Fibroblast of skin of right quadriceps (primary cell): ENCODE measurements at regions not wholly inside any gene's neighbourhood (a gene's known extent, or its start where the extent isn't known, plus 50 kb on each side); places are given as distances from the start of the nearest gene placed in this dataset.

ENCODE experiments used
- DNase-seq: peaks from one replicate; pipeline ENCODE4 v3.0.0-alpha.2; 2013

DNA sequence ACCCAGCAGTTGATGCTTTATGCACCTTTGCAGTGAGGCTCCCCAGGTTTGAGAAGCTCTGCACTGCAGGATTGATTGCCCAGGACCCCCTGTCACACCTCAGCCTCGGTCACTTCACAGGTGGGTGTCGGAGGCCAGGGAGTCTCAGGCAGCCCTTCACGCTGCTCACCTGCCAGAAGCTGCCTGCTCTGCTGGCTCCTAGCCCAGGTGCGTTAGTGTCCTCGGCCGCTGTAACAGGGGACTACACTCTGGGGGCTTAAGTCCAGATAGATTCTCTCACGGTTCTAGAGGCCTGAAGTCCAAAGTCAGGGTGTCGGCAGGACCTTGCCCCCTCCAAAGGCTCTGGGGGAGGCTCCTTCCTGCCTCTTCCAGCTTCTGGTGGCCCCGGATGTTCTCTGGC, 79.9 kb downstream of the CPZ start:
- DNase-seq, result no peak

DNA sequence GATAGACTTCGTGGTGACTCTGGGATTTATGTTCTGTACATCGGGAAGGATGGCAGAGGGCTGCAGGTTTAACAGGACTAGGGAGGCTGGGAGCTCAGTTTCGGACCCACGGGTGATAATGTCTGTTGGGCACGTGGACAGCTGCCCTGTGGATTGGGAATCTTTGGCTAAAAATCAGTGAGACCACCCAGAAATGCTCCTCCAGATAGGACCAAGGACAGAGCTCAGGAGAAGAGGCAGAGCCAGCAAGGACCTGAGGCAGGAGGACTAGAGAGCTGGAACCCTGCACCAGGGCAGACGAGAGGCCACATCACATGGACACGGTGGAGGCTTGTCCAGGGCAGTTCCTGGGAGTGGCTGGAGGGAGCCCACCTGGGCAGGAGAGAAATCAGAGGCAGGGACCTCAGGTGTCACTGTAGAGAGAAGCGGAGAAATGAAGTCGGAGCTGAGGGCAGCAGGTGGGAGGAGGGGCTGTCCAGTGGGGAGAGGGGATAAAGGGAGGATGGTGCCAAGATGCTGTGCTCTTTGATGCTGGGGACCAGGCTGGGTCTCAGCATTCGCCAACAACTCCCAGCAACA, 79.2 kb downstream of the CPZ start:
- no peak for DNase-seq
